ENCODE measurements at regions not wholly inside any gene's neighbourhood (a gene's known extent, or its start where the extent isn't known, plus 50 kb on each side); places are given as distances from the start of the nearest gene placed in this dataset.
"Not testable (repeated sequence)": the region's sequence is repeated elsewhere in the genome, so short reads cannot be mapped to it uniquely, and the experiment has no call there.

DNA sequence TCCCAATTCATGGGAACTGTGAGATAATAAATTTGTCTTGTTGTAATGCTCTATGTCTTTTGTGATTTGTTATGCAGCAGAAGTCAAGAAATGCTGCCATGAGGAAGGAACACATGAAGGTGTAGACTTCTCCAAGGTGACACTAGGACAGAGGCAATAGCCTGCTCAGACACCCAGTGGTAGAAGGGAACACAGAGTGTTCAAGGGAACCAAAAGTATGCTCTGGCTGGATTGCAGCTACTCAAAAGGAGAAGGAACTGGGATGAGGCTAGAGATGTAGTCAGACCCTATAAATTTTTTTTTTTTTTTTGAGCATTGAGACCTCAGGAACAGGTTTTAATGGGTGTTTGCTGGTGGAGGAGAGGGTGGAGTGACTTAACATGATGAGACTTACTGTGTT, 232.5 kb downstream of the PARP8 start:
- H3K4me1 Mint-ChIP-seq = no peaks in the 10 kb centered on the region
- H3K4me3 ChIP-seq (ENCODE audit: low read length) = no peak overlapping the region
- no peaks in the 10 kb centered on the region for H3K36me3 Mint-ChIP-seq
- POLR2A ChIA-PET = no interaction called here
- no peak overlapping the region for H3K27ac Mint-ChIP-seq
- peaks cover 9 to 33% of the 10 kb centered on the region in 2 donors for H3K27me3 Mint-ChIP-seq
- H3K36me3 ChIP-seq (ENCODE audit: insufficient read depth, low read length) = no peaks in the 10 kb centered on the region
- H3K4me1 ChIP-seq (ENCODE audit: insufficient read depth, low read length) = no peaks in the 10 kb centered on the region
- H3K27ac ChIP-seq (ENCODE audit: low read depth, low read length) = no peak overlapping the region
- H3K4me3 Mint-ChIP-seq = no peak overlapping the region
- H3K9me3 Mint-ChIP-seq = no peaks in the 10 kb centered on the region
- CTCF ChIA-PET = no interaction called here
- no peak for DNase-seq
- no peaks in the 10 kb centered on the region for H3K9me3 ChIP-seq (ENCODE audit: low read length)
- H3K27me3 ChIP-seq (ENCODE audit: insufficient read depth, low read length, poor library complexity, severe bottlenecking) = no peaks in the 10 kb centered on the region

- peaks cover 7 to 30% of the 10 kb centered on the region in 2 donors for H3K27me3 Mint-ChIP-seq
- POLR2A ChIA-PET = no interaction called here
- CTCF ChIA-PET = no interaction called here
Measured at GRCh38 chr5:50900952-50901510, 234.6 kb downstream of the PARP8 start.

DNA sequence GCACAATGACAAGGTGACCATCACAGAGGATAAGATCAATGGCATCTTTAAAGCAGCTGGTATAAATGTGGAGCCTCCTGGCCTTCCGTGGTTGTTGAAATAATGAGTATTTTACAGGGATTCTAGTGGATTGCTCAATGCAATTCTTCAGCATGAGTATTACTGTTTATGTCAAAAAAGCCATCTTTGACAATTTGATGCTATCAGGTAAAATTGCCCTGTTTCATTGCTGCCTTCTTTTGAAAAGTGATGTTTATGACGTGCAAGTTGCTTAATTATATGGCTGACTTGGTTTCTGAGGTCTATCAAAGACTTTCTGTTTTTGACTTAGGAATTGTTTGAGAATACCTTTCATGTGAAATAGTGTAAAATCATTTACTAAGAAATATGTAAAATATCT, 237.2 kb downstream of the PARP8 start:
- H3K9me3 ChIP-seq (ENCODE audit: low read length) = no peaks in the 10 kb centered on the region
- no peaks in the 10 kb centered on the region for H3K36me3 ChIP-seq (ENCODE audit: insufficient read depth, low read length)
- Mint-ChIP-seq H3K4me1 (no peaks in the 10 kb centered on the region), H3K9me3 (no peaks in the 10 kb centered on the region), H3K4me3 (no peak overlapping the region), H3K27me3 (peaks cover 7 to 30% of the 10 kb centered on the region in 2 donors), H3K27ac (no peak overlapping the region), H3K36me3 (no peaks in the 10 kb centered on the region)
- ChIA-PET CTCF (no interaction called here), POLR2A (no interaction called here)
- DNase-seq = no peak
- H3K4me3 ChIP-seq (ENCODE audit: low read length) = no peak overlapping the region
- no peaks in the 10 kb centered on the region for H3K27me3 ChIP-seq (ENCODE audit: insufficient read depth, low read length, poor library complexity, severe bottlenecking)
- H3K4me1 ChIP-seq (ENCODE audit: insufficient read depth, low read length) = no peaks in the 10 kb centered on the region
- no peak overlapping the region for H3K27ac ChIP-seq (ENCODE audit: low read depth, low read length)

More at GRCh38 chr5:50900952-50901510, 234.6 kb downstream of the PARP8 start:
- Histone ChIP-seq H3K27me3 (ENCODE audit: insufficient read depth, low read length, poor library complexity, severe bottlenecking) (no peaks in the 10 kb centered on the region), H3K4me1 (ENCODE audit: insufficient read depth, low read length) (no peaks in the 10 kb centered on the region), H3K27ac (ENCODE audit: low read depth, low read length) (no peak overlapping the region), H3K9me3 (ENCODE audit: low read length) (no peaks in the 10 kb centered on the region), H3K36me3 (ENCODE audit: insufficient read depth, low read length) (no peaks in the 10 kb centered on the region), H3K4me3 (ENCODE audit: low read length) (no peak overlapping the region)
- DNase-seq = no peak
- no peaks in the 10 kb centered on the region for H3K4me1 Mint-ChIP-seq
- H3K9me3 Mint-ChIP-seq = no peaks in the 10 kb centered on the region
- H3K27ac Mint-ChIP-seq = no peak overlapping the region
- H3K36me3 Mint-ChIP-seq = no peaks in the 10 kb centered on the region
- no peak overlapping the region for H3K4me3 Mint-ChIP-seq

- no peak overlapping the region for H3K27ac Mint-ChIP-seq
- no peak for DNase-seq
- H3K4me3 Mint-ChIP-seq = no peak overlapping the region
- H3K9me3 Mint-ChIP-seq = peaks cover 0 to 2% (median 0%) of the 10 kb centered on the region in 5 donors
- H3K4me1 Mint-ChIP-seq = no peaks in the 10 kb centered on the region
- H3K27me3 ChIP-seq (ENCODE audit: insufficient read depth, low read length, poor library complexity, severe bottlenecking) = no peaks in the 10 kb centered on the region
- no peak overlapping the region for H3K27ac ChIP-seq (ENCODE audit: low read depth, low read length)
- no peak overlapping the region for H3K4me3 ChIP-seq (ENCODE audit: low read length)
- no peaks in the 10 kb centered on the region for H3K36me3 ChIP-seq (ENCODE audit: insufficient read depth, low read length)
- peaks cover 7 to 28% of the 10 kb centered on the region in 2 donors for H3K27me3 Mint-ChIP-seq
- H3K36me3 Mint-ChIP-seq = no peaks in the 10 kb centered on the region
- ChIA-PET POLR2A (no interaction called here), CTCF (no interaction called here)
- no peaks in the 10 kb centered on the region for H3K4me1 ChIP-seq (ENCODE audit: insufficient read depth, low read length)
- no peaks in the 10 kb centered on the region for H3K9me3 ChIP-seq (ENCODE audit: low read length)
Measured at GRCh38 chr5:50905996-50906570, 239.6 kb downstream of the PARP8 start.

- H3K4me1 ChIP-seq (ENCODE audit: insufficient read depth, low read length); H3K9me3 ChIP-seq (ENCODE audit: low read length); DNase-seq; H3K27ac Mint-ChIP-seq; H3K9me3 Mint-ChIP-seq; H3K4me3 ChIP-seq (ENCODE audit: low read length); H3K36me3 ChIP-seq (ENCODE audit: insufficient read depth, low read length); CTCF ChIA-PET; H3K36me3 Mint-ChIP-seq; H3K27me3 ChIP-seq (ENCODE audit: insufficient read depth, low read length, poor library complexity, severe bottlenecking); H3K4me1 Mint-ChIP-seq; H3K27ac ChIP-seq (ENCODE audit: low read depth, low read length); H3K4me3 Mint-ChIP-seq; POLR2A ChIA-PET: not testable (repeated sequence)
- peaks cover 6 to 19% of the 10 kb centered on the region in 2 donors for H3K27me3 Mint-ChIP-seq
Measured at GRCh38 chr5:50920160-50920559, 253.7 kb downstream of the PARP8 start.

DNA sequence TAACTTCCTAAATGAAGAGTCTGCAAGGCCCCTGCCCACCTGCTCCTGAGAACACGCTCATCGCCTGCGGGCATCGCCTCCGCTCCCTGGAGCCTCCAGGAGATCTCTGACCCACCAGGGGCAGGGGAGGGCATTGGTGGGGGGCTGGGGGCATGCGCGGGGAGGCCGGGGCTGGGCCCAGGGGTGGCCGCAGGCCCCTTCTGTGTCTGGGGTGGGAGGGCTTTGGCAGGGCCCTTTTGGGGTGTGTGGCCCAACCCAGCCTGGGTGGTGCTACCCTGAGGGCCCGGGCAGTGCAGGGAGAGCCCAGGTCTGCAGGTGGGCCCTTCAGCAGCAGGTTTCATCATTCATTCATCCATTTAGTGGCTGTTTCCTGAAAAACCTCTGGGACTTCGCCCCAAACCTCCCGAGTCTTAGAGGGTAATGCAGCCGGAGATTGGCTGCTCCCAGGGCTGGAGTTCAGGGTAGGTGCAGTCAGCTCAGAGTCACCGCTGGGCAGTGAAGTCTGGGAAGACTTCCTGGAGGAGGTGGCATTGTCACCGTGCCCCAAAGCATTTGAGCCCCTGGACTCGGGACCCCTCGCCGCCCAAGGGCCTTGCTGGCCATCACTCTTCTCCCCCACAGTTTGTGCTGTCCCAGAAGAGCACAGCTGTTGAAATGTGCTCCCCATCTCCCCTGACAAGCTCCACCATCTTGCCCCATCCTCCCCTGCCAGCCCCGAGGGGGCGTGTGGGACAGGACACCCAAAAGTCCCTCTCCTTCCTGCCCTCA, 255.1 kb downstream of the PARP8 start:
- Histone ChIP-seq H3K36me3 (ENCODE audit: insufficient read depth, low read length) (no peaks in the 10 kb centered on the region), H3K27me3 (ENCODE audit: insufficient read depth, low read length, poor library complexity, severe bottlenecking) (no peaks in the 10 kb centered on the region), H3K27ac (ENCODE audit: low read depth, low read length) (no peak overlapping the region), H3K4me1 (ENCODE audit: insufficient read depth, low read length) (no peaks in the 10 kb centered on the region), H3K4me3 (ENCODE audit: low read length) (no peak overlapping the region), H3K9me3 (ENCODE audit: low read length) (no peaks in the 10 kb centered on the region)
- ChIA-PET POLR2A (no interaction called here), CTCF (no interaction called here)
- Mint-ChIP-seq H3K36me3 (no peaks in the 10 kb centered on the region), H3K4me1 (no peaks in the 10 kb centered on the region), H3K27ac (no peak overlapping the region), H3K4me3 (no peak overlapping the region), H3K9me3 (no peaks in the 10 kb centered on the region), H3K27me3 (peaks cover 1 to 21% of the 10 kb centered on the region in 2 donors)
- DNase-seq = no peak

DNA sequence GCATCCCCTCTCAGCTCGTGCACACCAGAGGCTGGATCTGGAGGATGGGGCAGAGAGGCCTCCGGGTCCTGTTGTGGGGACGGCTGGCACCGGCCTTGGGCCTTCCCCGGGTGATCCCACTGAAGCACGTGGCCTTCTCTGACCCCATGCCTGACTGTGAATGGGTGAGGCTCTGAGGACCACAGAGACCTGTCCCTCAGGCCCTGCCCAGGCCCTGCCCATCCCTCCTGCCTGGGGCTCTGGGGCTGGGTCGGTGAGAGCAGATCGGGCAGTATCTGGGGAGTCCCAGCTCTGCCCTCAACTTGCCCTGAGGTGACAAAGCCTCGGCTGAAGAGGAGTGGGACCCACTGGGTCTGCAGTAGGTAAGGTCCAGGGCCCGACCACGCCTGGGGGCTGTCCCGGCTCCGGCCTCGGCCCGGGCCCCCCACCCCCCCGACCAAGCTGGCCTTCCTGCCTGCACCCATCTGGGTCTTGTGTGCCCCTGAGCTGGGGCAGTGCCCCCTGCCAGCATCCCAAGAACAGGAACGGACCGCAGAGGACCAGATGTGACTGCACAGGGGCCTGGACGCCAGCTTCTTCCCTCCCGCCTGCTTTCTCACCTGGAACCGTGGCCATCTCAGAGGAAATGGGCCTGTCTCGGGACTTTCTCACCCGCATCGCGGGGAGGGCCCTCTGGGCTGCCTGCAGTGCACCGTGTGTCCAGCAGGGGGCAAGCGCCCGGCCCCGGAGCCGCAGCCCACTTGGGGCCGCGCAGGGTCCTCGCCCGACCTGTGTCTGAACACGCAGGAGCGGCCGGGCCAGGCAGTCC, 255.9 kb downstream of the PARP8 start:
- H3K9me3 Mint-ChIP-seq; H3K4me1 ChIP-seq (ENCODE audit: insufficient read depth, low read length); H3K4me1 Mint-ChIP-seq; H3K4me3 ChIP-seq (ENCODE audit: low read length); H3K27ac Mint-ChIP-seq; CTCF ChIA-PET; H3K27me3 ChIP-seq (ENCODE audit: insufficient read depth, low read length, poor library complexity, severe bottlenecking); H3K9me3 ChIP-seq (ENCODE audit: low read length); DNase-seq; POLR2A ChIA-PET; H3K36me3 Mint-ChIP-seq; H3K27ac ChIP-seq (ENCODE audit: low read depth, low read length); H3K36me3 ChIP-seq (ENCODE audit: insufficient read depth, low read length); H3K4me3 Mint-ChIP-seq: not testable (repeated sequence)
- peaks cover 1 to 21% of the 10 kb centered on the region in 2 donors for H3K27me3 Mint-ChIP-seq
